Mucosa of descending colon (tissue), 3 donors: ENCODE measurements at regions not wholly inside any gene's neighbourhood (a gene's known extent, or its start where the extent isn't known, plus 50 kb on each side); places are given as distances from the start of the nearest gene placed in this dataset.

Experiments
- ATAC-seq: fragments of 200-7000 bp; cut with Tn5 transposase; one replicate; pipeline ENCODE4 v1.9.1; 2020; ENCODE audit warnings: mild to moderate bottlenecking, moderate library complexity
- DNase-seq, 3 donors: peaks; one replicate each; pipeline ENCODE4 v3.0.0-alpha.2; 2020
- H3K36me3 ChIP-seq: fragments of 200-600 bp; one replicate; pipeline ENCODE4 v1.8.0; 2021; ENCODE audit warnings: low read depth, mild to moderate bottlenecking
- H3K4me1 ChIP-seq: fragments of 200-600 bp; one replicate; pipeline ENCODE4 v1.8.0; 2021; ENCODE audit warnings: low read depth, mild to moderate bottlenecking
- H3K4me3 ChIP-seq: fragments of 200-600 bp; one replicate; pipeline ENCODE4 v1.8.0; 2021; ENCODE audit warnings: mild to moderate bottlenecking
- H3K9me3 ChIP-seq: fragments of 200-600 bp; one replicate; pipeline ENCODE4 v1.8.0; 2021; ENCODE audit warnings: mild to moderate bottlenecking
- CTCF ChIP-seq: fragments of 200-600 bp; IDR thresholded peaks from one replicate; pipeline ENCODE4 v1.8.0; 2022; ENCODE audit warnings: antibody characterized with exemption, mild to moderate bottlenecking
- intact Hi-C, 2 donors: fragments of 100-400 bp; cut with DNase I in 1 of 2; cut with micrococcal nuclease in 1 of 2; formaldehyde crosslinking; loops; one replicate each; pipeline versions ENCODE4 v1.11.0 to v1.11.1; 2022; cut with DNase I, micrococcal nuclease
- donor health status: DM: no; HTN: no; CAD: no; lungs with moderate emphysema.
- donor health status: DM: no; HTN: no; CAD: no.
- donor health status: DM: no; HTN: yes; CAD: no.

GRCh38 chr7:35498416-35498815 is 196.5 kb downstream of the HERPUD2 start:
- Histone ChIP-seq H3K36me3 (no peaks in the 10 kb centered on the region), H3K4me1 (no peaks in the 10 kb centered on the region), H3K4me3 (no peak overlapping the region), H3K9me3 (no peaks in the 10 kb centered on the region)
- ATAC-seq (no peak), DNase-seq (no peak)
- intact Hi-C loops: no loop called here
- no peak for TF ChIP-seq CTCF

GRCh38 chr7:35495844-35496243 is 199.1 kb downstream of the HERPUD2 start:
- Histone ChIP-seq H3K9me3 (no peaks in the 10 kb centered on the region), H3K4me1 (no peaks in the 10 kb centered on the region), H3K36me3 (no peaks in the 10 kb centered on the region), H3K4me3 (no peak overlapping the region)
- DNase-seq (no peak), ATAC-seq (no peak)
- TF ChIP-seq CTCF: no peak
- intact Hi-C loops: no loop called here

- Histone ChIP-seq H3K4me3 (no peak overlapping the region), H3K36me3 (no peaks in the 10 kb centered on the region), H3K4me1 (no peaks in the 10 kb centered on the region), H3K9me3 (no peaks in the 10 kb centered on the region)
- TF ChIP-seq CTCF: no peak
- DNase-seq (no peak), ATAC-seq (no peak)
- intact Hi-C loops: no loop called here
Observed at GRCh38 chr7:35495377-35495776, 199.6 kb downstream of the HERPUD2 start.

GRCh38 chr7:35494407-35494806 is 200.5 kb downstream of the HERPUD2 start:
- H3K36me3 ChIP-seq: no peaks in the 10 kb centered on the region
- no peak for TF ChIP-seq CTCF
- no peaks in the 10 kb centered on the region for H3K4me1 ChIP-seq
- no peak for DNase-seq
- H3K4me3 ChIP-seq: no peak overlapping the region
- intact Hi-C loops: no loop called here
- ATAC-seq: no peak
- no peaks in the 10 kb centered on the region for H3K9me3 ChIP-seq

- no peaks in the 10 kb centered on the region for H3K36me3 ChIP-seq
- no peak for DNase-seq
Observed at GRCh38 chr7:35492451-35493175, 202.3 kb downstream of the HERPUD2 start.

More at GRCh38 chr7:35492451-35493175, 202.3 kb downstream of the HERPUD2 start:
- intact Hi-C loops: no loop called here
- no peak for ATAC-seq
- Histone ChIP-seq H3K4me1 (no peaks in the 10 kb centered on the region), H3K9me3 (no peaks in the 10 kb centered on the region), H3K4me3 (no peak overlapping the region)
- no peak for TF ChIP-seq CTCF
